ENCODE measurements at regions not wholly inside any gene's neighbourhood (a gene's known extent, or its start where the extent isn't known, plus 50 kb on each side); places are given as distances from the start of the nearest gene placed in this dataset.

GRCh38 chr13:76816394-76816793 is 69.8 kb downstream of the KCTD12 start:
- TF ChIP-seq CTCF (IDR thresholded peaks at IDR 0.05; ENCODE audit: insufficient read depth, low read length), result no peak
- no peak for TF ChIP-seq POLR2AphosphoS5 (IDR thresholded peaks at IDR 0.05; ENCODE audit: low read depth)
- TF ChIP-seq GABPA (IDR thresholded peaks at IDR 0.05; ENCODE audit: low read depth), result no peak
